ENCODE measurements at regions not wholly inside any gene's neighbourhood (a gene's known extent, or its start where the extent isn't known, plus 50 kb on each side); places are given as distances from the start of the nearest gene placed in this dataset.

DNA sequence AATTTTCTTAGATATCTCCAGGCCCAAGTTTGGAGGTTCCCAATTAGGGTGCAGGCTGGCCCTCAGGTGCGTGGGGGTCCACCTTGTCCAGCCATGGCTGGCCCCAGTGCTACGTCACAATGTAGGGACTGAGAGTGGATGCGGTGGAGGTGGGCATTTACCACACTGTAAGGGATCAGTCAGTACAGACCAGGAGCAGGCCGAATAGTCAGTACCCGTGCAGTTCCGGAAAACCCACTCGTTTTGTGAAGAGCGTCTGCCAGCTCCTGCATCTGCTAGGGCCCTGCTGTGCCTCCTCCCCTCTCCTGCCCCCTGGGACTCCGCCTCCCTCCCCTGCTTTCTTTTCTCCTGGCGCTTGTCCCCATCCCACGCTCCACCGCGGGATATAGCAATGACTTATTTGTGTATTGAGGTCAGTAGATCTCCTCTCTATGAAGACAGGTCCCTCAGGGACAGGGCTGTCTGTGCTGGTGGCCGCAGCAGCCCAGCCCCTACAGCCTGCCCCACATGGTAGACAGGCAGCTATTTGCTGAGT, 50.4 kb upstream of the SEPTIN5 start (continued):
- TF ChIP-seq, protein P1, sequence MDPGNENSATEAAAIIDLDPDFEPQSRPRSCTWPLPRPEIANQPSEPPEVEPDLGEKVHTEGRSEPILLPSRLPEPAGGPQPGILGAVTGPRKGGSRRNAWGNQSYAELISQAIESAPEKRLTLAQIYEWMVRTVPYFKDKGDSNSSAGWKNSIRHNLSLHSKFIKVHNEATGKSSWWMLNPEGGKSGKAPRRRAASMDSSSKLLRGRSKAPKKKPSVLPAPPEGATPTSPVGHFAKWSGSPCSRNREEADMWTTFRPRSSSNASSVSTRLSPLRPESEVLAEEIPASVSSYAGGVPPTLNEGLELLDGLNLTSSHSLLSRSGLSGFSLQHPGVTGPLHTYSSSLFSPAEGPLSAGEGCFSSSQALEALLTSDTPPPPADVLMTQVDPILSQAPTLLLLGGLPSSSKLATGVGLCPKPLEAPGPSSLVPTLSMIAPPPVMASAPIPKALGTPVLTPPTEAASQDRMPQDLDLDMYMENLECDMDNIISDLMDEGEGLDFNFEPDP (CRISPR knock-in tag; IDR thresholded peaks at IDR 0.05): no peak
- no peak for TF ChIP-seq SMC3 (conservative IDR thresholded peaks at IDR 0.05; ENCODE audit: insufficient read depth, low read depth, low read length)
- no peak for TF ChIP-seq MAFG (tag; conservative IDR thresholded peaks at IDR 0.05)
- TF ChIP-seq, protein P2, sequence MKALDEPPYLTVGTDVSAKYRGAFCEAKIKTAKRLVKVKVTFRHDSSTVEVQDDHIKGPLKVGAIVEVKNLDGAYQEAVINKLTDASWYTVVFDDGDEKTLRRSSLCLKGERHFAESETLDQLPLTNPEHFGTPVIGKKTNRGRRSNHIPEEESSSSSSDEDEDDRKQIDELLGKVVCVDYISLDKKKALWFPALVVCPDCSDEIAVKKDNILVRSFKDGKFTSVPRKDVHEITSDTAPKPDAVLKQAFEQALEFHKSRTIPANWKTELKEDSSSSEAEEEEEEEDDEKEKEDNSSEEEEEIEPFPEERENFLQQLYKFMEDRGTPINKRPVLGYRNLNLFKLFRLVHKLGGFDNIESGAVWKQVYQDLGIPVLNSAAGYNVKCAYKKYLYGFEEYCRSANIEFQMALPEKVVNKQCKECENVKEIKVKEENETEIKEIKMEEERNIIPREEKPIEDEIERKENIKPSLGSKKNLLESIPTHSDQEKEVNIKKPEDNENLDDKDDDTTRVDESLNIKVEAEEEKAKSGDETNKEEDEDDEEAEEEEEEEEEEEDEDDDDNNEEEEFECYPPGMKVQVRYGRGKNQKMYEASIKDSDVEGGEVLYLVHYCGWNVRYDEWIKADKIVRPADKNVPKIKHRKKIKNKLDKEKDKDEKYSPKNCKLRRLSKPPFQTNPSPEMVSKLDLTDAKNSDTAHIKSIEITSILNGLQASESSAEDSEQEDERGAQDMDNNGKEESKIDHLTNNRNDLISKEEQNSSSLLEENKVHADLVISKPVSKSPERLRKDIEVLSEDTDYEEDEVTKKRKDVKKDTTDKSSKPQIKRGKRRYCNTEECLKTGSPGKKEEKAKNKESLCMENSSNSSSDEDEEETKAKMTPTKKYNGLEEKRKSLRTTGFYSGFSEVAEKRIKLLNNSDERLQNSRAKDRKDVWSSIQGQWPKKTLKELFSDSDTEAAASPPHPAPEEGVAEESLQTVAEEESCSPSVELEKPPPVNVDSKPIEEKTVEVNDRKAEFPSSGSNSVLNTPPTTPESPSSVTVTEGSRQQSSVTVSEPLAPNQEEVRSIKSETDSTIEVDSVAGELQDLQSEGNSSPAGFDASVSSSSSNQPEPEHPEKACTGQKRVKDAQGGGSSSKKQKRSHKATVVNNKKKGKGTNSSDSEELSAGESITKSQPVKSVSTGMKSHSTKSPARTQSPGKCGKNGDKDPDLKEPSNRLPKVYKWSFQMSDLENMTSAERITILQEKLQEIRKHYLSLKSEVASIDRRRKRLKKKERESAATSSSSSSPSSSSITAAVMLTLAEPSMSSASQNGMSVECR (CRISPR knock-in tag; IDR thresholded peaks at IDR 0.05): no peak
- TF ChIP-seq, protein P3, sequence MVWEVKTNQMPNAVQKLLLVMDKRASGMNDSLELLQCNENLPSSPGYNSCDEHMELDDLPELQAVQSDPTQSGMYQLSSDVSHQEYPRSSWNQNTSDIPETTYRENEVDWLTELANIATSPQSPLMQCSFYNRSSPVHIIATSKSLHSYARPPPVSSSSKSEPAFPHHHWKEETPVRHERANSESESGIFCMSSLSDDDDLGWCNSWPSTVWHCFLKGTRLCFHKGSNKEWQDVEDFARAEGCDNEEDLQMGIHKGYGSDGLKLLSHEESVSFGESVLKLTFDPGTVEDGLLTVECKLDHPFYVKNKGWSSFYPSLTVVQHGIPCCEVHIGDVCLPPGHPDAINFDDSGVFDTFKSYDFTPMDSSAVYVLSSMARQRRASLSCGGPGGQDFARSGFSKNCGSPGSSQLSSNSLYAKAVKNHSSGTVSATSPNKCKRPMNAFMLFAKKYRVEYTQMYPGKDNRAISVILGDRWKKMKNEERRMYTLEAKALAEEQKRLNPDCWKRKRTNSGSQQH (CRISPR knock-in tag; IDR thresholded peaks at IDR 0.05): no peak
- TF ChIP-seq, protein P4, sequence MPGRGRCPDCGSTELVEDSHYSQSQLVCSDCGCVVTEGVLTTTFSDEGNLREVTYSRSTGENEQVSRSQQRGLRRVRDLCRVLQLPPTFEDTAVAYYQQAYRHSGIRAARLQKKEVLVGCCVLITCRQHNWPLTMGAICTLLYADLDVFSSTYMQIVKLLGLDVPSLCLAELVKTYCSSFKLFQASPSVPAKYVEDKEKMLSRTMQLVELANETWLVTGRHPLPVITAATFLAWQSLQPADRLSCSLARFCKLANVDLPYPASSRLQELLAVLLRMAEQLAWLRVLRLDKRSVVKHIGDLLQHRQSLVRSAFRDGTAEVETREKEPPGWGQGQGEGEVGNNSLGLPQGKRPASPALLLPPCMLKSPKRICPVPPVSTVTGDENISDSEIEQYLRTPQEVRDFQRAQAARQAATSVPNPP (IDR thresholded peaks at IDR 0.05; ENCODE audit: borderline replicate concordance, insufficient read depth, insufficient read length): no peak
- TF ChIP-seq MEF2A (IDR thresholded peaks at IDR 0.05; ENCODE audit: control insufficient read depth, low read depth, low read length): no peak
- TF ChIP-seq, protein P5, sequence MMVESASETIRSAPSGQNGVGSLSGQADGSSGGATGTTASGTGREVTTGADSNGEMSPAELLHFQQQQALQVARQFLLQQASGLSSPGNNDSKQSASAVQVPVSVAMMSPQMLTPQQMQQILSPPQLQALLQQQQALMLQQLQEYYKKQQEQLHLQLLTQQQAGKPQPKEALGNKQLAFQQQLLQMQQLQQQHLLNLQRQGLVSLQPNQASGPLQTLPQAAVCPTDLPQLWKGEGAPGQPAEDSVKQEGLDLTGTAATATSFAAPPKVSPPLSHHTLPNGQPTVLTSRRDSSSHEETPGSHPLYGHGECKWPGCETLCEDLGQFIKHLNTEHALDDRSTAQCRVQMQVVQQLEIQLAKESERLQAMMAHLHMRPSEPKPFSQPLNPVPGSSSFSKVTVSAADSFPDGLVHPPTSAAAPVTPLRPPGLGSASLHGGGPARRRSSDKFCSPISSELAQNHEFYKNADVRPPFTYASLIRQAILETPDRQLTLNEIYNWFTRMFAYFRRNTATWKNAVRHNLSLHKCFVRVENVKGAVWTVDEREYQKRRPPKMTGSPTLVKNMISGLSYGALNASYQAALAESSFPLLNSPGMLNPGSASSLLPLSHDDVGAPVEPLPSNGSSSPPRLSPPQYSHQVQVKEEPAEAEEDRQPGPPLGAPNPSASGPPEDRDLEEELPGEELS (CRISPR knock-in tag; IDR thresholded peaks at IDR 0.05; ENCODE audit: borderline replicate concordance): peak; percentile 89; the same call in 1 of the 2 replicates
- TF ChIP-seq ZNF124 (CRISPR knock-in tag; IDR thresholded peaks at IDR 0.05): no peak
- no peak for TF ChIP-seq HNRNPLL (IDR thresholded peaks at IDR 0.05; ENCODE audit: low read depth, low read length, poor library complexity, severe bottlenecking)
